HEK293 (cell line): ENCODE measurements at regions not wholly inside any gene's neighbourhood (a gene's known extent, or its start where the extent isn't known, plus 50 kb on each side); places are given as distances from the start of the nearest gene placed in this dataset.

ENCODE experiments used
- BCL11A ChIP-seq: fragments of 450-650 bp; formaldehyde crosslinking; IDR thresholded peaks from 2 replicates; pipeline ENCODE4 v1.5.1; 2016; ENCODE audit warnings: low read depth, missing biosample characterization, missing genetic modification characterization
- MEIS1 ChIP-seq: sonication (generic); formaldehyde crosslinking; IDR thresholded peaks from 2 replicates; pipeline ENCODE4 v1.8.1; 2022; ENCODE audit warnings: missing genetic modification reagents, mild to moderate bottlenecking, borderline replicate concordance
- MYNN ChIP-seq: fragments of 450-650 bp; formaldehyde crosslinking; IDR thresholded peaks from 2 replicates; pipeline ENCODE4 v1.5.1; 2016; ENCODE audit warnings: missing biosample characterization, missing genetic modification characterization, borderline replicate concordance
- PRDM1 ChIP-seq: fragments of 450-650 bp; formaldehyde crosslinking; IDR thresholded peaks from 2 replicates; pipeline ENCODE4; 2016; ENCODE audit warnings: missing biosample characterization, missing genetic modification characterization
- SCRT2 ChIP-seq: fragments of 450-650 bp; formaldehyde crosslinking; IDR thresholded peaks from 2 replicates; pipeline ENCODE4 v1.5.1; 2016; ENCODE audit warnings: missing biosample characterization, missing genetic modification characterization
- ZBTB48 ChIP-seq: fragments of 450-650 bp; formaldehyde crosslinking; IDR thresholded peaks from 2 replicates; pipeline ENCODE4 v1.5.1; 2016; ENCODE audit warnings: missing biosample characterization, missing genetic modification characterization
- ZBTB7A ChIP-seq: fragments of 450-650 bp; formaldehyde crosslinking; IDR thresholded peaks from 2 replicates; pipeline ENCODE4 v1.5.1; 2016; ENCODE audit warnings: low read depth, missing biosample characterization, missing genetic modification characterization
- ZFP37 ChIP-seq: fragments of 450-650 bp; formaldehyde crosslinking; IDR thresholded peaks from 2 replicates; pipeline ENCODE4 v1.5.1; 2016; ENCODE audit warnings: missing biosample characterization, missing genetic modification characterization
- ZFP69B ChIP-seq: fragments of 450-650 bp; formaldehyde crosslinking; IDR thresholded peaks from 2 replicates; pipeline ENCODE4 v1.5.1; 2016; ENCODE audit warnings: missing biosample characterization, missing genetic modification characterization
- ZNF112 ChIP-seq: fragments of 450-650 bp; formaldehyde crosslinking; IDR thresholded peaks from 2 replicates; pipeline ENCODE4 v1.5.0; 2017; ENCODE audit warnings: missing biosample characterization, missing genetic modification characterization
- ZNF16 ChIP-seq: fragments of 450-650 bp; formaldehyde crosslinking; IDR thresholded peaks from 2 replicates; pipeline ENCODE4 v1.5.1; 2016; ENCODE audit warnings: low read depth, missing biosample characterization, missing genetic modification characterization
- ZNF19 ChIP-seq: fragments of 450-650 bp; formaldehyde crosslinking; IDR thresholded peaks from 2 replicates; pipeline ENCODE4; 2016; ENCODE audit warnings: missing biosample characterization, missing genetic modification characterization, low read depth
- ZNF292 ChIP-seq: fragments of 450-650 bp; formaldehyde crosslinking; IDR thresholded peaks from 2 replicates; pipeline ENCODE4 v1.5.1; 2016; ENCODE audit warnings: low read depth, missing biosample characterization, missing genetic modification characterization, borderline replicate concordance
- ZNF394 ChIP-seq: fragments of 450-650 bp; formaldehyde crosslinking; IDR thresholded peaks from 2 replicates; pipeline ENCODE4 v1.5.1; 2016; ENCODE audit warnings: missing biosample characterization, missing genetic modification characterization, mild to moderate bottlenecking, moderate library complexity, borderline replicate concordance
- ZNF510 ChIP-seq: fragments of 450-650 bp; formaldehyde crosslinking; IDR thresholded peaks from 2 replicates; pipeline ENCODE4 v1.5.1; 2018; ENCODE audit warnings: mild to moderate bottlenecking, missing genetic modification characterization, missing biosample characterization; ENCODE audit not compliant: insufficient replicate concordance
- ZNF514 ChIP-seq: fragments of 450-650 bp; formaldehyde crosslinking; IDR thresholded peaks from 2 replicates; pipeline ENCODE4 v1.5.1; 2016; ENCODE audit warnings: missing biosample characterization, missing genetic modification characterization
- ZNF558 ChIP-seq: fragments of 450-650 bp; formaldehyde crosslinking; IDR thresholded peaks from 2 replicates; pipeline ENCODE4 v1.5.1; 2016; ENCODE audit warnings: missing biosample characterization, missing genetic modification characterization
- ZNF654 ChIP-seq: fragments of 450-650 bp; formaldehyde crosslinking; IDR thresholded peaks from 2 replicates; pipeline ENCODE4 v1.5.1; 2016; ENCODE audit warnings: low read depth, missing biosample characterization, missing genetic modification characterization
- ZNF701 ChIP-seq: fragments of 450-650 bp; formaldehyde crosslinking; IDR thresholded peaks from 2 replicates; pipeline ENCODE4 v1.5.1; 2016; ENCODE audit warnings: missing biosample characterization, missing genetic modification characterization
- ZNF768 ChIP-seq: fragments of 450-650 bp; formaldehyde crosslinking; IDR thresholded peaks from 2 replicates; pipeline ENCODE4 v1.5.1; 2018; ENCODE audit warnings: missing biosample characterization, mild to moderate bottlenecking, missing genetic modification characterization
- ZNF777 ChIP-seq: fragments of 450-650 bp; formaldehyde crosslinking; IDR thresholded peaks from 2 replicates; pipeline ENCODE4 v1.5.1; 2017; ENCODE audit warnings: missing biosample characterization, missing genetic modification characterization, borderline replicate concordance
- ZSCAN23 ChIP-seq: fragments of 450-650 bp; formaldehyde crosslinking; IDR thresholded peaks from 2 replicates; pipeline ENCODE4 v1.5.1; 2016; ENCODE audit warnings: missing biosample characterization, missing genetic modification characterization
- TF ChIP-seq, protein P1 (sequence below): fragments of 450-650 bp; formaldehyde crosslinking; IDR thresholded peaks from 2 replicates; pipeline ENCODE4 v1.5.1; 2017; ENCODE audit warnings: missing biosample characterization, missing genetic modification characterization
- TF ChIP-seq, protein P2 (sequence below): fragments of 450-650 bp; formaldehyde crosslinking; IDR thresholded peaks from 2 replicates; pipeline ENCODE4 v1.5.1; 2016; ENCODE audit warnings: missing biosample characterization, missing genetic modification characterization
- TF ChIP-seq, protein P3 (sequence below): fragments of 450-650 bp; formaldehyde crosslinking; IDR thresholded peaks from 2 replicates; pipeline ENCODE4 v1.5.1; 2017; ENCODE audit warnings: missing biosample characterization, missing genetic modification characterization
- TF ChIP-seq, protein P4 (sequence below): fragments of 450-650 bp; formaldehyde crosslinking; IDR thresholded peaks from 2 replicates; pipeline ENCODE4 v1.5.1; 2016; ENCODE audit warnings: missing biosample characterization, missing genetic modification characterization
- TF ChIP-seq, protein P5 (sequence below): fragments of 450-650 bp; formaldehyde crosslinking; IDR thresholded peaks from 2 replicates; pipeline ENCODE4 v1.5.1; 2016; ENCODE audit warnings: missing biosample characterization, missing genetic modification characterization
- TF ChIP-seq, protein P6 (sequence below): fragments of 450-650 bp; formaldehyde crosslinking; IDR thresholded peaks from 2 replicates; pipeline ENCODE4 v1.5.0; 2017; ENCODE audit warnings: missing biosample characterization, missing genetic modification characterization, borderline replicate concordance

DNA sequence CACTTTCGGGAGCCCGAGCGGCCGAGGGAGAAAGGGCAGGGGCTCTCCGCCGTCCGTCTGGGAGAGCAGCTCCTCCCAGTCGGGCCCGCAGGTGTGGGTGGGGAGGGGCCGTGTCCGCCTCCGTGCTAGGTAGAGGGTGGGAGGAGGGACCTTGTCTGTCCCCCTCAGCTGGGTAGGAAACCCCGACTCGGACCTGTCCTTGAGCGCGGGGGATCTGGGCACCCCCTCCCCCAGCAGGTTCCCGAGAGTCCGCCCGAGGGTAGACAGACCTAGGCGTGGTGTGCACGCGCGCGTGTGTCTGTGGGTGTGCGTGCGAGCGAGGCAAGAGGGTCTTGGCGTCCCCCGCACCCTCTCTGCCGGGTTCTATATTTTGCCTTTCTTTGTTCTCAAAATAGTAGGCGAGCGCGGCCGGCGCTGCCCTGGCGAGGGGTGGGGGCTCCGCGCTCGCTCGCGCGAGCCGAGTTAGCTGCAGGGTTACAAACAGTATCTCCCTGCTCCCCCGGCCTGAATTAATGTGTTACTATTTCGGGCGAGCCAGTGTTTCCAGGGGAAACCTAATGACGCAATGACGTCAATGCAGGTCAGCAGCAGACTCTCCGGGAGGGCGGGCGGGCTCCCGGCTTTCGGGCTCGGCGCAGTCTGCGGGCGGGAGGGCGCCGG lies 73.9 kb upstream of the LEP start (continued):
- TF ChIP-seq, protein P1, sequence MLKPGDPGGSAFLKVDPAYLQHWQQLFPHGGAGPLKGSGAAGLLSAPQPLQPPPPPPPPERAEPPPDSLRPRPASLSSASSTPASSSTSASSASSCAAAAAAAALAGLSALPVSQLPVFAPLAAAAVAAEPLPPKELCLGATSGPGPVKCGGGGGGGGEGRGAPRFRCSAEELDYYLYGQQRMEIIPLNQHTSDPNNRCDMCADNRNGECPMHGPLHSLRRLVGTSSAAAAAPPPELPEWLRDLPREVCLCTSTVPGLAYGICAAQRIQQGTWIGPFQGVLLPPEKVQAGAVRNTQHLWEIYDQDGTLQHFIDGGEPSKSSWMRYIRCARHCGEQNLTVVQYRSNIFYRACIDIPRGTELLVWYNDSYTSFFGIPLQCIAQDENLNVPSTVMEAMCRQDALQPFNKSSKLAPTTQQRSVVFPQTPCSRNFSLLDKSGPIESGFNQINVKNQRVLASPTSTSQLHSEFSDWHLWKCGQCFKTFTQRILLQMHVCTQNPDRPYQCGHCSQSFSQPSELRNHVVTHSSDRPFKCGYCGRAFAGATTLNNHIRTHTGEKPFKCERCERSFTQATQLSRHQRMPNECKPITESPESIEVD (tag by site-specific recombination) = no peak
- TF ChIP-seq ZNF510 (tag by site-specific recombination) = no peak
- TF ChIP-seq ZNF777 (tag by site-specific recombination) = no peak; the same call in 1 of the 2 replicates
- no peak for TF ChIP-seq PRDM1 (tag by site-specific recombination)
- TF ChIP-seq SCRT2 (tag by site-specific recombination) = peak; percentile 79
- no peak for TF ChIP-seq ZFP37
- no peak for TF ChIP-seq ZNF16 (tag by site-specific recombination)
- TF ChIP-seq ZFP69B (tag by site-specific recombination) = no peak
- TF ChIP-seq, protein P2, sequence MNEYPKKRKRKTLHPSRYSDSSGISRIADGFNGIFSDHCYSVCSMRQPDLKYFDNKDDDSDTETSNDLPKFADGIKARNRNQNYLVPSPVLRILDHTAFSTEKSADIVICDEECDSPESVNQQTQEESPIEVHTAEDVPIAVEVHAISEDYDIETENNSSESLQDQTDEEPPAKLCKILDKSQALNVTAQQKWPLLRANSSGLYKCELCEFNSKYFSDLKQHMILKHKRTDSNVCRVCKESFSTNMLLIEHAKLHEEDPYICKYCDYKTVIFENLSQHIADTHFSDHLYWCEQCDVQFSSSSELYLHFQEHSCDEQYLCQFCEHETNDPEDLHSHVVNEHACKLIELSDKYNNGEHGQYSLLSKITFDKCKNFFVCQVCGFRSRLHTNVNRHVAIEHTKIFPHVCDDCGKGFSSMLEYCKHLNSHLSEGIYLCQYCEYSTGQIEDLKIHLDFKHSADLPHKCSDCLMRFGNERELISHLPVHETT (tag by site-specific recombination) = no peak
- TF ChIP-seq, protein P3, sequence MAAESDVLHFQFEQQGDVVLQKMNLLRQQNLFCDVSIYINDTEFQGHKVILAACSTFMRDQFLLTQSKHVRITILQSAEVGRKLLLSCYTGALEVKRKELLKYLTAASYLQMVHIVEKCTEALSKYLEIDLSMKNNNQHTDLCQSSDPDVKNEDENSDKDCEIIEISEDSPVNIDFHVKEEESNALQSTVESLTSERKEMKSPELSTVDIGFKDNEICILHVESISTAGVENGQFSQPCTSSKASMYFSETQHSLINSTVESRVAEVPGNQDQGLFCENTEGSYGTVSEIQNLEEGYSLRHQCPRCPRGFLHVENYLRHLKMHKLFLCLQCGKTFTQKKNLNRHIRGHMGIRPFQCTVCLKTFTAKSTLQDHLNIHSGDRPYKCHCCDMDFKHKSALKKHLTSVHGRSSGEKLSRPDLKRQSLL (tag by site-specific recombination) = no peak
- TF ChIP-seq ZNF19 (tag by site-specific recombination) = no peak
- TF ChIP-seq ZSCAN23 (tag by site-specific recombination) = no peak
- TF ChIP-seq ZNF654 (tag by site-specific recombination) = no peak
- TF ChIP-seq BCL11A = no peak
- TF ChIP-seq, protein P4, sequence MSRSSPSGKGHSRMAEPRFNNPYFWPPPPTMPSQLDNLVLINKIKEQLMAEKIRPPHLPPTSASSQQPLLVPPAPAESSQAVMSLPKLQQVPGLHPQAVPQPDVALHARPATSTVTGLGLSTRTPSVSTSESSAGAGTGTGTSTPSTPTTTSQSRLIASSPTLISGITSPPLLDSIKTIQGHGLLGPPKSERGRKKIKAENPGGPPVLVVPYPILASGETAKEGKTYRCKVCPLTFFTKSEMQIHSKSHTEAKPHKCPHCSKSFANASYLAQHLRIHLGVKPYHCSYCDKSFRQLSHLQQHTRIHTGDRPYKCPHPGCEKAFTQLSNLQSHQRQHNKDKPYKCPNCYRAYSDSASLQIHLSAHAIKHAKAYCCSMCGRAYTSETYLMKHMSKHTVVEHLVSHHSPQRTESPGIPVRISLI (tag by site-specific recombination) = no peak
- TF ChIP-seq, protein P5, sequence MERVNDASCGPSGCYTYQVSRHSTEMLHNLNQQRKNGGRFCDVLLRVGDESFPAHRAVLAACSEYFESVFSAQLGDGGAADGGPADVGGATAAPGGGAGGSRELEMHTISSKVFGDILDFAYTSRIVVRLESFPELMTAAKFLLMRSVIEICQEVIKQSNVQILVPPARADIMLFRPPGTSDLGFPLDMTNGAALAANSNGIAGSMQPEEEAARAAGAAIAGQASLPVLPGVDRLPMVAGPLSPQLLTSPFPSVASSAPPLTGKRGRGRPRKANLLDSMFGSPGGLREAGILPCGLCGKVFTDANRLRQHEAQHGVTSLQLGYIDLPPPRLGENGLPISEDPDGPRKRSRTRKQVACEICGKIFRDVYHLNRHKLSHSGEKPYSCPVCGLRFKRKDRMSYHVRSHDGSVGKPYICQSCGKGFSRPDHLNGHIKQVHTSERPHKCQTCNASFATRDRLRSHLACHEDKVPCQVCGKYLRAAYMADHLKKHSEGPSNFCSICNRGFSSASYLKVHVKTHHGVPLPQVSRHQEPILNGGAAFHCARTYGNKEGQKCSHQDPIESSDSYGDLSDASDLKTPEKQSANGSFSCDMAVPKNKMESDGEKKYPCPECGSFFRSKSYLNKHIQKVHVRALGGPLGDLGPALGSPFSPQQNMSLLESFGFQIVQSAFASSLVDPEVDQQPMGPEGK (tag by site-specific recombination) = peak; percentile 81
- TF ChIP-seq ZNF768 = no peak
- no peak for TF ChIP-seq ZNF394
- no peak for TF ChIP-seq ZBTB48 (tag by site-specific recombination)
- TF ChIP-seq MYNN = no peak
- TF ChIP-seq ZNF514 (tag by site-specific recombination) = no peak
- TF ChIP-seq ZNF558 (tag by site-specific recombination) = no peak
- TF ChIP-seq MEIS1 (CRISPR knock-in tag) = no peak
- TF ChIP-seq, protein P6, sequence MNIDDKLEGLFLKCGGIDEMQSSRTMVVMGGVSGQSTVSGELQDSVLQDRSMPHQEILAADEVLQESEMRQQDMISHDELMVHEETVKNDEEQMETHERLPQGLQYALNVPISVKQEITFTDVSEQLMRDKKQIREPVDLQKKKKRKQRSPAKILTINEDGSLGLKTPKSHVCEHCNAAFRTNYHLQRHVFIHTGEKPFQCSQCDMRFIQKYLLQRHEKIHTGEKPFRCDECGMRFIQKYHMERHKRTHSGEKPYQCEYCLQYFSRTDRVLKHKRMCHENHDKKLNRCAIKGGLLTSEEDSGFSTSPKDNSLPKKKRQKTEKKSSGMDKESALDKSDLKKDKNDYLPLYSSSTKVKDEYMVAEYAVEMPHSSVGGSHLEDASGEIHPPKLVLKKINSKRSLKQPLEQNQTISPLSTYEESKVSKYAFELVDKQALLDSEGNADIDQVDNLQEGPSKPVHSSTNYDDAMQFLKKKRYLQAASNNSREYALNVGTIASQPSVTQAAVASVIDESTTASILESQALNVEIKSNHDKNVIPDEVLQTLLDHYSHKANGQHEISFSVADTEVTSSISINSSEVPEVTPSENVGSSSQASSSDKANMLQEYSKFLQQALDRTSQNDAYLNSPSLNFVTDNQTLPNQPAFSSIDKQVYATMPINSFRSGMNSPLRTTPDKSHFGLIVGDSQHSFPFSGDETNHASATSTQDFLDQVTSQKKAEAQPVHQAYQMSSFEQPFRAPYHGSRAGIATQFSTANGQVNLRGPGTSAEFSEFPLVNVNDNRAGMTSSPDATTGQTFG (tag by site-specific recombination) = no peak
- no peak for TF ChIP-seq ZNF701 (tag by site-specific recombination)
- TF ChIP-seq ZNF112 (tag by site-specific recombination) = no peak
- TF ChIP-seq ZNF292 = no peak
- no peak for TF ChIP-seq ZBTB7A (tag by site-specific recombination)
